ENCODE measurements at regions not wholly inside any gene's neighbourhood (a gene's known extent, or its start where the extent isn't known, plus 50 kb on each side); places are given as distances from the start of the nearest gene placed in this dataset.

- no peak for DNase-seq (ENCODE audit: low read depth, low spot score)
- intact Hi-C loops (cut with micrococcal nuclease; ENCODE audit: unreplicated experiment): no loop called here
- Histone ChIP-seq H3K4me1 (ENCODE audit: control insufficient read depth, insufficient read depth, low read length) (no peaks in the 10 kb centered on the region), H3K36me3 (ENCODE audit: control insufficient read depth, insufficient read depth, low read length) (no peaks in the 10 kb centered on the region), H3K9me3 (ENCODE audit: control insufficient read depth, insufficient read depth, low read depth, low read length) (no peaks in the 10 kb centered on the region), H3K27ac (ENCODE audit: low read length) (no peak overlapping the region), H3K27me3 (ENCODE audit: control insufficient read depth, insufficient read depth, low read length) (no peaks in the 10 kb centered on the region), H3K4me3 (ENCODE audit: low read depth in 2 of 2, low read length in 2 of 2) (no peak overlapping the region)
- TF ChIP-seq TCF7L2 (IDR thresholded peaks at IDR 0.05; ENCODE audit: low read depth, low read length) (no peak), CTCF (IDR thresholded peaks at IDR 0.05) (no peak), POLR2AphosphoS5 (IDR thresholded peaks at IDR 0.05; ENCODE audit: low read depth, low read length) (no peak), REST (IDR thresholded peaks at IDR 0.05; ENCODE audit: insufficient read depth in 1 of 2, low read depth in 2 of 2, low read length in 1 of 2) (no peak), SIN3A (IDR thresholded peaks at IDR 0.05; ENCODE audit: borderline replicate concordance, insufficient read depth, low read depth, low read length) (no peak)
- ChIA-PET CTCF (no interaction called here), POLR2A (no interaction called here)
- BruUV-seq (replicated peaks): no TSS peak
- in situ Hi-C loops (cut with HindIII; ENCODE audit: low pct_unique_long_range_greater_than_20kb, low sequenced_read_pairs): no loop called here
- ATAC-seq: no peak
Measured at GRCh38 chr9:81035171-81035570, 654.2 kb downstream of the TLE1 start.

- Histone ChIP-seq H3K36me3 (ENCODE audit: control insufficient read depth, insufficient read depth, low read length) (no peaks in the 10 kb centered on the region), H3K27me3 (ENCODE audit: control insufficient read depth, insufficient read depth, low read length) (no peaks in the 10 kb centered on the region), H3K4me1 (ENCODE audit: control insufficient read depth, insufficient read depth, low read length) (no peaks in the 10 kb centered on the region), H3K9me3 (ENCODE audit: control insufficient read depth, insufficient read depth, low read depth, low read length) (no peaks in the 10 kb centered on the region), H3K27ac (ENCODE audit: low read length) (no peak overlapping the region), H3K4me3 (ENCODE audit: low read depth in 2 of 2, low read length in 2 of 2) (no peak overlapping the region)
- DNase-seq (ENCODE audit: low read depth, low spot score): no peak
- ATAC-seq: no peak
- CTCF ChIA-PET: no interaction called here
- TF ChIP-seq REST (IDR thresholded peaks at IDR 0.05; ENCODE audit: insufficient read depth in 1 of 2, low read depth in 2 of 2, low read length in 1 of 2) (no peak), CTCF (IDR thresholded peaks at IDR 0.05) (no peak), SIN3A (IDR thresholded peaks at IDR 0.05; ENCODE audit: borderline replicate concordance, insufficient read depth, low read depth, low read length) (no peak), POLR2AphosphoS5 (IDR thresholded peaks at IDR 0.05; ENCODE audit: low read depth, low read length) (no peak), TCF7L2 (IDR thresholded peaks at IDR 0.05; ENCODE audit: low read depth, low read length) (no peak)
- intact Hi-C loops (cut with micrococcal nuclease; ENCODE audit: unreplicated experiment): no loop called here
- POLR2A ChIA-PET: no interaction called here
- BruUV-seq (replicated peaks): no TSS peak
- in situ Hi-C loops (cut with HindIII; ENCODE audit: low pct_unique_long_range_greater_than_20kb, low sequenced_read_pairs): no loop called here
Measured at GRCh38 chr9:81032831-81033230, 656.5 kb downstream of the TLE1 start.

Data from Panc1 (cell line).